GM23248 (cell line): ENCODE measurements at regions not wholly inside any gene's neighbourhood (a gene's known extent, or its start where the extent isn't known, plus 50 kb on each side); places are given as distances from the start of the nearest gene placed in this dataset.

Experiments used
- DNase-seq: peaks from one replicate; pipeline ENCODE4 v3.0.0-alpha.2; 2015
- H2AFZ ChIP-seq: fragments of 200-600 bp; sonication (generic); 2 replicates; pipeline ENCODE4 v1.6.1; 2016; ENCODE audit warnings: antibody characterized with exemption
- H3F3A ChIP-seq: fragments of 200-600 bp; sonication (generic); 2 replicates; pipeline ENCODE4 v1.6.1; 2016; ENCODE audit warnings: mild to moderate bottlenecking, antibody characterized with exemption, mixed run types; ENCODE audit not compliant: insufficient read depth
- H3K27ac ChIP-seq: fragments of 200-600 bp; sonication (generic); 2 replicates; pipeline ENCODE4 v1.5.1; 2016; ENCODE audit warnings: mild to moderate bottlenecking
- H3K27me3 ChIP-seq: fragments of 200-600 bp; sonication (generic); replicated peaks from 2 replicates; pipeline ENCODE4 v1.6.1; 2016; ENCODE audit warnings: mild to moderate bottlenecking; ENCODE audit not compliant: insufficient read depth
- H3K36me3 ChIP-seq: fragments of 200-600 bp; sonication (generic); 2 replicates; pipeline ENCODE4 v1.6.1; 2016; ENCODE audit warnings: low read depth, mild to moderate bottlenecking
- H3K4me1 ChIP-seq: fragments of 200-600 bp; sonication (generic); 2 replicates; pipeline ENCODE4 v1.6.1; 2016; ENCODE audit warnings: mild to moderate bottlenecking; ENCODE audit not compliant: insufficient read depth
- H3K4me2 ChIP-seq: fragments of 200-600 bp; sonication (generic); one replicate; pipeline ENCODE4 v1.6.1; 2016; ENCODE audit warnings: mild to moderate bottlenecking; ENCODE audit not compliant: unreplicated experiment
- H3K4me3 ChIP-seq: fragments of 200-600 bp; sonication (generic); 2 replicates; pipeline ENCODE4 v1.5.1; 2016; ENCODE audit warnings: mild to moderate bottlenecking
- H3K79me2 ChIP-seq: fragments of 200-600 bp; sonication (generic); 2 replicates; pipeline ENCODE4 v1.6.1; 2016; ENCODE audit warnings: mild to moderate bottlenecking; ENCODE audit not compliant: insufficient read depth
- H3K9ac ChIP-seq: fragments of 200-600 bp; sonication (generic); 2 replicates; pipeline ENCODE4 v1.6.1; 2016; ENCODE audit warnings: mild to moderate bottlenecking
- H3K9me2 ChIP-seq: fragments of 200-600 bp; sonication (generic); 2 replicates; pipeline ENCODE4 v1.6.1; 2016; ENCODE audit warnings: mixed run types, mild to moderate bottlenecking, moderate library complexity; ENCODE audit not compliant: insufficient read depth
- H3K9me3 ChIP-seq: fragments of 200-600 bp; sonication (generic); one replicate; pipeline ENCODE4 v1.6.1; 2017; ENCODE audit warnings: low read depth
- H4K20me1 ChIP-seq: fragments of 200-600 bp; sonication (generic); 2 replicates; pipeline ENCODE4 v1.6.0; 2016; ENCODE audit not compliant: insufficient read depth
- EZH2 ChIP-seq: fragments of 200-600 bp; sonication (generic); IDR thresholded peaks from 2 replicates; pipeline ENCODE4 v1.6.1; 2018; ENCODE audit warnings: antibody characterized with exemption, mild to moderate bottlenecking; ENCODE audit not compliant: insufficient read depth, poor library complexity, severe bottlenecking
- EZH2phosphoT487 ChIP-seq: fragments of 200-600 bp; sonication (generic); IDR thresholded peaks from 2 replicates; pipeline ENCODE4 v1.6.1; 2018; ENCODE audit warnings: antibody characterized with exemption, moderate library complexity, mild to moderate bottlenecking, low read depth; ENCODE audit not compliant: insufficient read depth
- WGBS, 2 experiments: methylation state at CpG; one replicate each; pipeline ENCODE4 v1.1.6; 2015 to 2017; ENCODE audit warnings: low lambda C conversion rate in 2 of 2, low coverage in 1 of 2; ENCODE audit errors: missing lambda C conversion rate in 2 of 2; 5-methylcytosine and 5-hydroxymethylcytosine counted together
- in situ Hi-C: fragments of 300-500 bp; cut with MboI; formaldehyde crosslinking; loops from 2 replicates; pipeline ENCODE4 v1.15.0; 2020

DNA sequence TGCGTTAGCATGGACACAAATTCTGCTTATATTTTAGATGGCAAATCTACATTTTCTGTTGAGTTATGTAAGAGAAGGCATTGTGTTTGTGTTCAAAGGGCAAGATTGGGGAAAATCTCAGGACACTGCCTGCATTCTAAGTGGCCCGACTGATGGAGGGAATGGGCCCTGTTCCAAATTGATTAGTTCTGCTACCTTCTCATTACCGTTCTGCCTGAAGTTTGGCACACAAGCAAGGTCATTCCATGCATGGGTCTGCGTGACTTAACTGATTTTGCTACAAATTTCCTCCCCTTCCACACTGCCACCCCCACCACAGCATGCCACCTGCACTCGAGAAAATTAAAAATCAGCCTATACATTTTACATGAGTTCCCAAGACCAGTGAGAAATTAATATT, 409.9 kb downstream of the BRINP1 start:
- DNase-seq, result no peak
- Histone ChIP-seq H4K20me1 (no peaks in the 10 kb centered on the region), H3K27ac (no peak overlapping the region), H3F3A (peaks cover 12% of the 10 kb centered on the region), H3K36me3 (no peaks in the 10 kb centered on the region), H3K9me2 (no peaks in the 10 kb centered on the region), H3K4me1 (peaks cover 11% of the 10 kb centered on the region), H3K4me3 (no peak overlapping the region), H3K9me3 (no peaks in the 10 kb centered on the region), H3K4me2 (no peak overlapping the region), H3K9ac (no peak overlapping the region), H3K79me2 (no peaks in the 10 kb centered on the region), H2AFZ (no peak overlapping the region), H3K27me3 (no peaks in the 10 kb centered on the region)
- TF ChIP-seq EZH2phosphoT487 (no peak), EZH2 (no peak)
- in situ Hi-C loops, result no loop called here
- 68 to 76% methylated on average over 5 of the region's 5 CpGs for WGBS, 2 experiments

DNA sequence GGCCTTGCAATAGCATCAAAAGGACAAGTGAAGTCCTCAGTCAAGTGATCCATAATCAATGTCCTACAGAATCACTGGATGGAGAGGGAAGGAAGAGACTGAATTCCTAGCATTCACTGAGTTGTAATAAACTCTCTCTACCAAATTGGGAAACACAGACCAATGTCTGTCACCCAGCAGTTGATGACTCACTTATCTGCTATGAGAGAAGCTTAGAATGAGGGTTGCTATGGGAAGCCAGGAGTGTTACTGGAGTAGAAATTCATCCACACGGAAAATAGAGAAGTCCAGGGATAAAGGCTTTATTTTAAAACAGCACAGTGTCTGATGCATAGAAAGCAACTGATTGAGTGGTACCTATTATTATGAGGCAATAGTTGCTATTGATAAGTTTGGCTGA, 407.4 kb downstream of the BRINP1 start:
- in situ Hi-C loops, result no loop called here
- H3K4me2 ChIP-seq, result peak overlapping the region; percentile 46

DNA sequence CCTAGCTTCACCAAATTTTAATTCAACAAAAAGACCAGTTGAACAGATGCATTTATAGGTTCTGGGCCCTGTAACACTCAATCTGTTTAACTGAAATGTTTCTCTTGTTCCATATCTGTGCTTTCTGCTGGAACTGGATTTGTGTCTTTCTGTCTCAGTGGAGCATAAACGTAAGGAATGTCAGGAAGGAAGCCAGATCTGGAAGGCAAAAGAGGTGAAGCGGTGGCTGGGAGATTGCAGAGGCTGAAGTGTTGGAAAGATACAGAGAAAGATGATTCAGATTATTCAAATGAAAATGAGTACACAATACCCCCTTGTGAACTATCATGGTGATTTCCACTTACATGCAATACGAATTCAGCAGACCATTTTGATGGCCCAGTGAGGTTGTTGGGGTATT, 406.8 kb downstream of the BRINP1 start:
- in situ Hi-C loops, result no loop called here
- no peaks in the 10 kb centered on the region for H3K9me2 ChIP-seq
- H3K4me1 ChIP-seq, result peaks cover 17% of the 10 kb centered on the region
- H3K9ac ChIP-seq, result peak overlapping the region; percentile 18; the same call in 1 of the 2 replicates
- H3K79me2 ChIP-seq, result no peaks in the 10 kb centered on the region
- no peak for TF ChIP-seq EZH2
- TF ChIP-seq EZH2phosphoT487, result no peak
- 55 to 65% methylated on average over 3 of the region's 3 CpGs for WGBS, 2 experiments
- no peaks in the 10 kb centered on the region for H3K27me3 ChIP-seq
- H3K27ac ChIP-seq, result peak overlapping the region; percentile 66
- peak; percentile 25 for DNase-seq
- no peaks in the 10 kb centered on the region for H3K9me3 ChIP-seq
- H2AFZ ChIP-seq, result no peak overlapping the region
- no peak overlapping the region for H3K4me3 ChIP-seq
- H3K36me3 ChIP-seq, result no peaks in the 10 kb centered on the region
- H3K4me2 ChIP-seq, result peak overlapping the region; percentile 46
- no peaks in the 10 kb centered on the region for H4K20me1 ChIP-seq
- peaks cover 12% of the 10 kb centered on the region for H3F3A ChIP-seq

More for the DNA sequence above, 407.4 kb downstream of the BRINP1 start:
- Histone ChIP-seq H3K36me3 (no peaks in the 10 kb centered on the region), H3K79me2 (no peaks in the 10 kb centered on the region), H4K20me1 (no peaks in the 10 kb centered on the region), H3K4me1 (peaks cover 11% of the 10 kb centered on the region), H3F3A (peaks cover 12% of the 10 kb centered on the region), H3K9me3 (no peaks in the 10 kb centered on the region), H3K9me2 (no peaks in the 10 kb centered on the region), H2AFZ (no peak overlapping the region), H3K4me3 (no peak overlapping the region), H3K27me3 (no peaks in the 10 kb centered on the region), H3K9ac (0 out of 2 replicates have a peak overlapping the region, but pooled peaks have one; percentile 18), H3K27ac (peak overlapping the region; percentile 66)
- peak; percentile 91 for DNase-seq
- 0 to 5% methylated on average over 1 of the region's 1 CpG for WGBS, 2 experiments
- no peak for TF ChIP-seq EZH2
- no peak for TF ChIP-seq EZH2phosphoT487

DNA sequence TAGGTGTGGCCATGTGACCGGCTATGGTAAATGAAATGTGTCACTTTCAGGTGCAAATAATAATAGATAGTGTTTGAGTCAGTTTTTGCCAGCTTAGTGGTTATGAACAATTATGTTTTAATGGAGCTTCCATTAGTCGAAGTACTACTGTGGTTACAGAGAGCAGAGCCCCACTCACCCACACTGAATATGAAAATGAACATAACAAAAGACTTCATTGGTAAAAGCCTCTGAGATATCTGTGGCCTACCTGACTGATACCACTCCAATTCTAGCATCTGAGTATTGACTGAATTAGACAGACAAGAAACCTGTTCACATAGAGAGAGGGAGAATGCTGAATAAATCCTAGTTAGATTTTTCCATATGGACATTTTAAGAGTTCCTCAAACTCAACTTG, 405.6 kb downstream of the BRINP1 start:
- WGBS, 2 experiments, result 95% methylated on average over 2 of the region's 2 CpGs
- no peaks in the 10 kb centered on the region for H4K20me1 ChIP-seq
- no peak overlapping the region for H3K9ac ChIP-seq
- peaks cover 12% of the 10 kb centered on the region for H3F3A ChIP-seq
- no peak for DNase-seq
- H3K36me3 ChIP-seq, result no peaks in the 10 kb centered on the region
- no peak overlapping the region for H3K4me2 ChIP-seq
- H3K9me2 ChIP-seq, result no peaks in the 10 kb centered on the region
- no peaks in the 10 kb centered on the region for H3K79me2 ChIP-seq
- H2AFZ ChIP-seq, result no peak overlapping the region
- H3K9me3 ChIP-seq, result no peaks in the 10 kb centered on the region
- H3K4me3 ChIP-seq, result no peak overlapping the region
- in situ Hi-C loops, result no loop called here
- H3K4me1 ChIP-seq, result peaks cover 18% of the 10 kb centered on the region
- TF ChIP-seq EZH2 (no peak), EZH2phosphoT487 (no peak)
- no peaks in the 10 kb centered on the region for H3K27me3 ChIP-seq
- no peak overlapping the region for H3K27ac ChIP-seq

DNA sequence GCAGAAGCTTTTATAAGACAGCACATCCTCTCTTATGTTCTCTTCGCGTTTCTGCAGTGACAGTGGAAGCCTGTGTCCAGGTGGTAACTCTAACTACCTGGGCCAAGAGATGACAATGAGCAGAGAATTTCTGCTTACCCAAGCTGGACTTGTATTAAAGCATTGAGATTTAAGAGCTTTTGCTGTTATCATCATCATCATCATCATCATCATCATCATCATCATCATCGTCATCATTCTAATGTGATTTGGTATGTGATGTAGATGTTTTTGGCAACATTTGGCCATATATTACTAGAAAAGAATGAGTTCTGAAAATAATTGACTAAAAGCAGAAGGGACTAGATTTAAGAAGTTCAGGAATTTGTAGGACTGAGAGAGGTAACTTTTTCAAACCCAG, 401.3 kb downstream of the BRINP1 start:
- TF ChIP-seq EZH2 (no peak), EZH2phosphoT487 (no peak)
- Histone ChIP-seq H3K36me3 (no peaks in the 10 kb centered on the region), H3K27me3 (no peaks in the 10 kb centered on the region), H3K4me2 (no peak overlapping the region), H3K27ac (no peak overlapping the region), H4K20me1 (no peaks in the 10 kb centered on the region), H3K4me1 (peaks cover 7% of the 10 kb centered on the region), H3K4me3 (no peak overlapping the region), H3K79me2 (no peaks in the 10 kb centered on the region), H3K9me2 (no peaks in the 10 kb centered on the region), H3K9ac (no peak overlapping the region), H3F3A (no peaks in the 10 kb centered on the region), H2AFZ (no peak overlapping the region), H3K9me3 (no peaks in the 10 kb centered on the region)
- no peak for DNase-seq
- in situ Hi-C loops, result no loop called here
- WGBS, 2 experiments, result 86 to 91% methylated on average over 3 of the region's 3 CpGs
